GM10266 (cell line): ENCODE measurements at regions not wholly inside any gene's neighbourhood (a gene's known extent, or its start where the extent isn't known, plus 50 kb on each side); places are given as distances from the start of the nearest gene placed in this dataset.

ENCODE experiments used
- DNase-seq: peaks from one replicate; pipeline ENCODE4 v3.0.0; 2012; ENCODE audit errors: extremely low spot score
- TF ChIP-seq, protein P1 (sequence below): IDR thresholded peaks from 2 replicates; pipeline ENCODE4 v1.5.1; 2012; ENCODE audit warnings: mild to moderate bottlenecking, low read depth; ENCODE audit not compliant: control insufficient read depth, insufficient read depth; ENCODE audit errors: missing control alignments

- no peak for DNase-seq
- TF ChIP-seq, protein P1, sequence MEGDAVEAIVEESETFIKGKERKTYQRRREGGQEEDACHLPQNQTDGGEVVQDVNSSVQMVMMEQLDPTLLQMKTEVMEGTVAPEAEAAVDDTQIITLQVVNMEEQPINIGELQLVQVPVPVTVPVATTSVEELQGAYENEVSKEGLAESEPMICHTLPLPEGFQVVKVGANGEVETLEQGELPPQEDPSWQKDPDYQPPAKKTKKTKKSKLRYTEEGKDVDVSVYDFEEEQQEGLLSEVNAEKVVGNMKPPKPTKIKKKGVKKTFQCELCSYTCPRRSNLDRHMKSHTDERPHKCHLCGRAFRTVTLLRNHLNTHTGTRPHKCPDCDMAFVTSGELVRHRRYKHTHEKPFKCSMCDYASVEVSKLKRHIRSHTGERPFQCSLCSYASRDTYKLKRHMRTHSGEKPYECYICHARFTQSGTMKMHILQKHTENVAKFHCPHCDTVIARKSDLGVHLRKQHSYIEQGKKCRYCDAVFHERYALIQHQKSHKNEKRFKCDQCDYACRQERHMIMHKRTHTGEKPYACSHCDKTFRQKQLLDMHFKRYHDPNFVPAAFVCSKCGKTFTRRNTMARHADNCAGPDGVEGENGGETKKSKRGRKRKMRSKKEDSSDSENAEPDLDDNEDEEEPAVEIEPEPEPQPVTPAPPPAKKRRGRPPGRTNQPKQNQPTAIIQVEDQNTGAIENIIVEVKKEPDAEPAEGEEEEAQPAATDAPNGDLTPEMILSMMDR: no peak
Observed at GRCh38 chr10:55870186-55870585, 490.9 kb downstream of the ZWINT start.

DNA sequence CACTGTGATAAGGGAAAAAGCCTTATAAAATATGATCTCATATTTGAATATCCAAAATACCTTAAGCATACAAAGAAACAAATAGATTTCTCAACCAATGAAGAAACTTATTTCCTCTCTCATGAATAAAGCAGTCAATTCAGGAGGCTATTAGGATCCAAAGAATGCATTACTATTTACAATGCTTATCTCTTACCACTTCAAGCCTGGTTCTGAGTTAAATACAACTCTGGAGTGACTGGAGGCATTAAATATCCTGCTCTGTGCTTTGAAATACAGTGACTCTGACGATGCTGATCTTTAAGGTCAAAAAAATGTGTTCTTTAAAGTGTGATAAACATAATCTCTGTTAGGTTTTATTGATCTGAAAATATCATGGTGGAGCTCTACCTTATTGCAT is 493.2 kb downstream of the ZWINT start:
- DNase-seq: no peak
- TF ChIP-seq, protein P1: no peak

DNA sequence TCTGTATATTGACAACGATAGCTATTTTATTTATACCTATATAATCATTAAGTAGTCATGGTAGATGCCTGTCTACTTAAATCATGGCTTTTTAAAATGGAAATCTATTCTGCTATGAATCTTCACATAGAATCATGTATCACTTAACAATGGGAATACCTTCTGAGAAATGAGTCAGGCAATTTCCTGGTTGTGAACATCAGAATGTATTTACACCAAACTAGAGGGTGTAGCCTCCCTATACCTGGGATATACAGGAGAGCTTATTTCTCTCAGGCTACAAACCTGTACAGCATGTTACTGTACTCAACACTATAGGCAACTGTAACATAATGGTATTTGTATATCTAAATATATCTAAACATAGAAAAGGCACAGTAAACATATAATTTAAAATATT is 502.3 kb downstream of the ZWINT start:
- TF ChIP-seq, protein P1: no peak

GRCh38 chr10:55852900-55853299 is 508.2 kb downstream of the ZWINT start:
- TF ChIP-seq, protein P1: no peak
- DNase-seq: no peak

More for the DNA sequence above, 502.3 kb downstream of the ZWINT start:
- DNase-seq: no peak

DNA sequence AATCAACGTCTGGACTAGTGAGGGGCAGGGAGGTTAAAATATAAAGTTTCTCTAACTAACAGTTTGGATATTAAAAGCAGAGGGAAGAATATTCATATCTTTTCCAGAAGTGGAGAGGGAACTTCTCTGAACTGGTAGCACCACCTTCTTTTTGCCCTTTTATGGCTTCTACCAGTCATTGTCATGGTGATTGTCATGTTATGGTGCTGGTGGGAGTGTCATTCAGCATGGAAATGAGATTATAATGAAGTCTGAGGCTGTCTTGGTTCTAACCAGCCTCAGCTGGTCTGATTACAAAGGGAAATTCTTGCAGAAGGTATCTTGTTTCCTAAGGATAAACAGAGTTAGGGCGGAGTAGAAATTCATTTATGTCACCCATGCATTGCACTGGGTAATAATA is 523.8 kb downstream of the ZWINT start:
- TF ChIP-seq, protein P1: no peak
- DNase-seq: no peak

DNA sequence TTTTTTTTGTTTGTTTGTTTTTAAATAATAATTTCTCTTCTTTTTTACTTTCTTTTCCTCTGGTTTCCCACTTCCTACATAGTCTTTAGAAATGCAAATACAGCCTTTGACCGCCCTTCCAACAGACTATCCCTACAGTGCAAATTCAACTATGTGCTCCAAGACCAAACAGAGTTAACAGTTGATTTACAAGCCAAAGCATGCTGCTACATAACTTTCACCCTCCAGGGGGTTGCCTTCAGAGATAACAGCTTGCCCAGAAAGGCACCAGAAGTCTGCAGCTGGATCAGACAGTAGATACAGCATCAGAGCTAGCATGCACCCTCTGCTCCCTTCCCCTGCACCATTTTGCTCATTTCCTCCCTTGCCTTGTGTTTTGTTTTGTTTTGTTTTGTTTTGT is 539.0 kb downstream of the ZWINT start:
- TF ChIP-seq, protein P1: no peak
- no peak for DNase-seq

DNA sequence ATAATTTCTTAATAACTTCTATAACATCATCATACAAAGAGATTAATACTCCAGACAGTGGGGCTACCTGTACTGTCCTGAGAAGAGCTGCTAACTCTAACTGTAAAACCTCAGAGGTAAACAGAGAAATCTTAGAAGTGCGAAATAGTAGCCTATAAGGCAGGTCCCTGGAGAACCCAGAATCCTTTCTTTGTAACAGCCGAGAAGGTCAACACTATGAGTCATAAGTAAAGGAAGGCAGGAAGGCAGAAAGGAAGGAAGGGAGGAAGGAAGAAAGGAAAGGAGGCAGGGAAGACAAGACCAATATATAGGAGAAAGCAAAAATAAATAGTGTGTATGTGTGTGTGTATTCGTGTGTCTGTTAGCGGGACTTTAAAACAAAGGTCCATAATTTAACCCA is 540.6 kb downstream of the ZWINT start:
- DNase-seq: no peak
- TF ChIP-seq, protein P1: no peak
